Glutamatergic neuron (in vitro differentiated cells): ENCODE measurements at regions not wholly inside any gene's neighbourhood (a gene's known extent, or its start where the extent isn't known, plus 50 kb on each side); places are given as distances from the start of the nearest gene placed in this dataset.

Experiments used
- DNase-seq: peaks from one replicate; pipeline ENCODE4 v3.0.0; 2022
- H3K27ac Mint-ChIP-seq: one replicate; pipeline ENCODE4 v1.8.0; 2020; ENCODE audit warnings: mild to moderate bottlenecking, mixed read lengths, inconsistent platforms; ENCODE audit not compliant: unreplicated experiment
- H3K27me3 Mint-ChIP-seq: one replicate; pipeline ENCODE4 v1.8.0; 2020; ENCODE audit warnings: mild to moderate bottlenecking, moderate library complexity, mixed read lengths, inconsistent platforms; ENCODE audit not compliant: unreplicated experiment
- H3K36me3 Mint-ChIP-seq: one replicate; pipeline ENCODE4 v1.8.0; 2020; ENCODE audit warnings: mild to moderate bottlenecking, mixed read lengths, inconsistent platforms; ENCODE audit not compliant: unreplicated experiment
- H3K4me1 Mint-ChIP-seq: one replicate; pipeline ENCODE4 v1.8.0; 2020; ENCODE audit warnings: mild to moderate bottlenecking, low read depth, mixed read lengths, inconsistent platforms; ENCODE audit not compliant: unreplicated experiment
- H3K4me3 Mint-ChIP-seq: one replicate; pipeline ENCODE4 v1.8.0; 2020; ENCODE audit warnings: mild to moderate bottlenecking, mixed read lengths, inconsistent platforms; ENCODE audit not compliant: unreplicated experiment
- H3K9me3 Mint-ChIP-seq: one replicate; pipeline ENCODE4 v1.8.0; 2020; ENCODE audit warnings: mild to moderate bottlenecking, moderate library complexity, mixed read lengths, inconsistent platforms; ENCODE audit not compliant: unreplicated experiment
- CTCF ChIP-seq: fragments of 200-600 bp; sonication (generic); IDR thresholded peaks from one replicate; pipeline ENCODE4 v1.5.0; 2021; ENCODE audit not compliant: partially characterized antibody, unreplicated experiment

- Mint-ChIP-seq H3K27me3 (peaks cover 5% of the 10 kb centered on the region), H3K36me3 (no peaks in the 10 kb centered on the region), H3K4me1 (peaks cover 7% of the 10 kb centered on the region), H3K27ac (no peak overlapping the region), H3K9me3 (peaks cover 6% of the 10 kb centered on the region), H3K4me3 (no peak overlapping the region)
- DNase-seq = no peak
- TF ChIP-seq CTCF = no peak
Observed at GRCh38 chr22:35479985-35480550, 60.6 kb upstream of the RASD2 start.

GRCh38 chr22:35480627-35481550 is 59.7 kb upstream of the RASD2 start:
- H3K36me3 Mint-ChIP-seq = no peaks in the 10 kb centered on the region
- no peak overlapping the region for H3K27ac Mint-ChIP-seq
- no peak for TF ChIP-seq CTCF
- peaks cover 6% of the 10 kb centered on the region for H3K9me3 Mint-ChIP-seq
- H3K4me3 Mint-ChIP-seq = no peak overlapping the region
- peaks cover 7% of the 10 kb centered on the region for H3K4me1 Mint-ChIP-seq
- peaks cover 6% of the 10 kb centered on the region for H3K27me3 Mint-ChIP-seq
- peak; percentile 34 for DNase-seq

DNA sequence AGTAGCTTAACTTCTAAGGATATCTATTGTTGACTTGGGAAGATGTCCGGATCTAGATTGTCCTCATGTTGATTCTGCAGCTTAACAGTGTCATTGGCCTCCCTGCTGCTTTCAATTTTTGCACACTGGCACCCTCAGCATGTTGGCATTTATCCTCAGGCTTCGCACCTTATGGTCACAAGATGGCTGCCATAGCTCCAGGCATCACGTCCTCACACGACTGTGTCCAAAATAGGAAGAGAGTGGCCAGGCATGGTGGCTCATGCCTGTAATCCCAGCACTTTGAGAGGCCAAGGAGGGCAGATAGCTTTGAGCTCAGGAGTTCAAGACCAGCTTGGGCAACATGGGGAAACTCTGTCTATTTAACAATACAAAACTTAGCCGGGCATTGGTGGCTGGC is 58.3 kb upstream of the RASD2 start:
- Mint-ChIP-seq H3K4me3 (no peak overlapping the region), H3K4me1 (peaks cover 7% of the 10 kb centered on the region), H3K9me3 (peaks cover 7% of the 10 kb centered on the region), H3K36me3 (no peaks in the 10 kb centered on the region), H3K27me3 (peaks cover 8% of the 10 kb centered on the region), H3K27ac (no peak overlapping the region)
- no peak for DNase-seq
- TF ChIP-seq CTCF = no peak

- Mint-ChIP-seq H3K27ac (no peak overlapping the region), H3K4me1 (peaks cover 7% of the 10 kb centered on the region), H3K4me3 (no peak overlapping the region), H3K9me3 (peaks cover 7% of the 10 kb centered on the region), H3K27me3 (peaks cover 10% of the 10 kb centered on the region), H3K36me3 (no peaks in the 10 kb centered on the region)
- DNase-seq = no peak
- TF ChIP-seq CTCF = no peak
Observed at GRCh38 chr22:35482974-35483373, 57.7 kb upstream of the RASD2 start.

DNA sequence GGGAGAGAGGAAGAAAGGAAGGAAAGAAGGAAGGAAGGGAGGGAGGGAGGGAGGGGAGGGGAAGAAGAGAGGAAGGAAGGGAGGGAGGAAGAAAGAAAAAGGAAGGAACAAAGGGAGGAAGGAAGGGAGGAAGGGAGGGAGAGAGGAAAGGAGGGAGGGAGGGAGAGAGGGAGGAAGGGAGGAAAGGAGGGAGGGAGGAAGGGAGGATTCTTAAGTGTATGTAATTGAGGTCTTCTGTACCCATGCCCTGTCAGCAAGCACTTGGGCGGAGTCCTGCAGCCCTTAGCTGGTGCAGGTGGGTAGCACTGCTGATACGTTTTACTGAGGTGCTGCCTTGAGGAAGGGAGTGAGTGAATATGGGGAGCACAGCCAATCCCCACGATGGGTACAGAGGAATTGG is 56.9 kb upstream of the RASD2 start:
- no peak for DNase-seq
- Mint-ChIP-seq H3K27me3 (peaks cover 10% of the 10 kb centered on the region), H3K9me3 (peaks cover 8% of the 10 kb centered on the region), H3K4me3 (no peak overlapping the region), H3K4me1 (peaks cover 7% of the 10 kb centered on the region), H3K27ac (no peak overlapping the region), H3K36me3 (no peaks in the 10 kb centered on the region)
- TF ChIP-seq CTCF = no peak
